Calu3 (cell line): ENCODE measurements at regions not wholly inside any gene's neighbourhood (a gene's known extent, or its start where the extent isn't known, plus 50 kb on each side); places are given as distances from the start of the nearest gene placed in this dataset.

Experiments
- BruUV-seq: library from RNA; stranded (reverse); fragments of 400-500 nt; replicated peaks from 2 replicates; lab custom pipeline; 2021; lab: Mats Ljungman, UMichigan
- CTCF ChIA-PET: fragments of 300-600 bp; sonication (Branson Sonifier 250); formaldehyde crosslinking; loops from one replicate; lab custom pipeline; 2022; ENCODE audit warnings: antibody characterized with exemption; lab: Charles Lee
- DNase-seq: peaks from one replicate; pipeline ENCODE4 v3.0.0; 2022
- H3K27ac Mint-ChIP-seq: one replicate; pipeline ENCODE4 v1.8.0; 2022; ENCODE audit warnings: mixed read lengths; ENCODE audit not compliant: unreplicated experiment
- H3K27me3 Mint-ChIP-seq: one replicate; pipeline ENCODE4 v1.8.0; 2022; ENCODE audit warnings: mixed read lengths; ENCODE audit not compliant: unreplicated experiment
- H3K36me3 Mint-ChIP-seq: one replicate; pipeline ENCODE4 v1.8.0; 2022; ENCODE audit warnings: mild to moderate bottlenecking, moderate library complexity, mixed read lengths; ENCODE audit not compliant: insufficient read depth, unreplicated experiment
- H3K4me1 Mint-ChIP-seq: one replicate; pipeline ENCODE4 v1.8.0; 2022; ENCODE audit warnings: mild to moderate bottlenecking, low read depth, mixed read lengths; ENCODE audit not compliant: unreplicated experiment
- H3K4me3 Mint-ChIP-seq: one replicate; pipeline ENCODE4 v1.8.0; 2022; ENCODE audit warnings: mild to moderate bottlenecking, low read depth, moderate library complexity, mixed read lengths; ENCODE audit not compliant: unreplicated experiment
- H3K9me3 Mint-ChIP-seq: one replicate; pipeline ENCODE4 v1.8.0; 2022; ENCODE audit warnings: low read depth, mixed read lengths; ENCODE audit not compliant: unreplicated experiment
- CTCF ChIP-seq: fragments of 200-600 bp; IDR thresholded peaks from one replicate; pipeline ENCODE4 v1.8.0; 2022; ENCODE audit warnings: antibody characterized with exemption; ENCODE audit not compliant: unreplicated experiment
- intact Hi-C: fragments of 100-400 bp; cut with micrococcal nuclease; formaldehyde crosslinking; loops from one replicate; pipeline ENCODE4 v1.10.0; 2022; ENCODE audit not compliant: unreplicated experiment

GRCh38 chr5:2614571-2614970, 136.9 kb downstream of the IRX2 start:
- no peak for TF ChIP-seq CTCF
- no TSS peak for BruUV-seq
- Mint-ChIP-seq H3K27ac (no peak overlapping the region), H3K27me3 (no peaks in the 10 kb centered on the region), H3K4me3 (no peak overlapping the region), H3K36me3 (no peaks in the 10 kb centered on the region), H3K4me1 (no peaks in the 10 kb centered on the region), H3K9me3 (peaks cover 10% of the 10 kb centered on the region)
- CTCF ChIA-PET, result no interaction called here
- intact Hi-C loops, result no loop called here
- no peak for DNase-seq

- TF ChIP-seq CTCF, result no peak
- Mint-ChIP-seq H3K27ac (no peak overlapping the region), H3K4me1 (no peaks in the 10 kb centered on the region), H3K36me3 (no peaks in the 10 kb centered on the region), H3K27me3 (no peaks in the 10 kb centered on the region), H3K9me3 (peaks cover 13% of the 10 kb centered on the region), H3K4me3 (no peak overlapping the region)
- DNase-seq, result no peak
- intact Hi-C loops, result no loop called here
- no TSS peak for BruUV-seq
- CTCF ChIA-PET, result no interaction called here
Observed at GRCh38 chr5:2611659-2612058, 139.8 kb downstream of the IRX2 start.

GRCh38 chr5:2610986-2611385, 140.5 kb downstream of the IRX2 start:
- intact Hi-C loops, result no loop called here
- H3K27ac Mint-ChIP-seq, result no peak overlapping the region
- DNase-seq, result no peak
- peaks cover 13% of the 10 kb centered on the region for H3K9me3 Mint-ChIP-seq
- no peak for TF ChIP-seq CTCF
- no peaks in the 10 kb centered on the region for H3K4me1 Mint-ChIP-seq
- CTCF ChIA-PET, result interaction anchor here (0.5 kb wide), 1 partner anchor 1987 kb away, joined by 3 read pairs; no protein-coding TSS in a partner anchor
- no peaks in the 10 kb centered on the region for H3K27me3 Mint-ChIP-seq
- no TSS peak for BruUV-seq
- H3K36me3 Mint-ChIP-seq, result no peaks in the 10 kb centered on the region
- H3K4me3 Mint-ChIP-seq, result no peak overlapping the region

GRCh38 chr5:2608391-2608790, 143.1 kb downstream of the IRX2 start:
- no peak for DNase-seq
- Mint-ChIP-seq H3K4me3 (no peak overlapping the region), H3K4me1 (no peaks in the 10 kb centered on the region), H3K9me3 (peaks cover 7% of the 10 kb centered on the region), H3K27ac (no peak overlapping the region), H3K36me3 (no peaks in the 10 kb centered on the region), H3K27me3 (no peaks in the 10 kb centered on the region)
- CTCF ChIA-PET, result no interaction called here
- BruUV-seq, result no TSS peak
- intact Hi-C loops, result no loop called here
- TF ChIP-seq CTCF, result no peak
